ENCODE measurements at regions not wholly inside any gene's neighbourhood (a gene's known extent, or its start where the extent isn't known, plus 50 kb on each side); places are given as distances from the start of the nearest gene placed in this dataset.

GRCh38 chr2:160581035-160581434 lies 87.4 kb upstream of the RBMS1 start:
- peaks cover 39% of the 10 kb centered on the region for H3K4me1 ChIP-seq
- TF ChIP-seq CTCF (IDR thresholded peaks at IDR 0.05; ENCODE audit: borderline replicate concordance): no peak
- H3K4me3 ChIP-seq: no peak overlapping the region
- no peaks in the 10 kb centered on the region for H3K27me3 ChIP-seq (ENCODE audit: low read depth)
- H3K27ac ChIP-seq (replicated peaks): no peak overlapping the region
- intact Hi-C loops (cut with micrococcal nuclease): no loop called here
- no peaks in the 10 kb centered on the region for H3K36me3 ChIP-seq
- no peak for DNase-seq
- H3K9me3 ChIP-seq (replicated peaks): peaks cover 6% of the 10 kb centered on the region

- DNase-seq: no peak
- Histone ChIP-seq H3K4me3 (no peak overlapping the region), H3K27ac (replicated peaks) (no peak overlapping the region), H3K4me1 (peaks cover 35% of the 10 kb centered on the region), H3K36me3 (no peaks in the 10 kb centered on the region), H3K27me3 (ENCODE audit: low read depth) (no peaks in the 10 kb centered on the region), H3K9me3 (replicated peaks) (peaks cover 6% of the 10 kb centered on the region)
- TF ChIP-seq CTCF (IDR thresholded peaks at IDR 0.05; ENCODE audit: borderline replicate concordance): no peak
- intact Hi-C loops (cut with micrococcal nuclease): no loop called here
These were observed 87.8 kb upstream of the RBMS1 start for GRCh38 chr2:160581448-160581847.

- Histone ChIP-seq H3K27ac (replicated peaks) (peak overlapping the region; percentile 81), H3K27me3 (ENCODE audit: low read depth) (no peaks in the 10 kb centered on the region), H3K9me3 (replicated peaks) (peaks cover 6% of the 10 kb centered on the region), H3K4me1 (peaks cover 34% of the 10 kb centered on the region), H3K4me3 (no peak overlapping the region), H3K36me3 (no peaks in the 10 kb centered on the region)
- no peak for TF ChIP-seq CTCF (IDR thresholded peaks at IDR 0.05; ENCODE audit: borderline replicate concordance)
- DNase-seq: no peak
- intact Hi-C loops (cut with micrococcal nuclease): no loop called here
These were observed 88.5 kb upstream of the RBMS1 start for GRCh38 chr2:160582081-160582480.

GRCh38 chr2:160582490-160583145 lies 89.0 kb upstream of the RBMS1 start:
- Histone ChIP-seq H3K4me3 (no peak overlapping the region), H3K27ac (replicated peaks) (peak overlapping the region; percentile 81), H3K36me3 (no peaks in the 10 kb centered on the region), H3K4me1 (peaks cover 34% of the 10 kb centered on the region), H3K27me3 (ENCODE audit: low read depth) (no peaks in the 10 kb centered on the region), H3K9me3 (replicated peaks) (peaks cover 6% of the 10 kb centered on the region)
- intact Hi-C loops (cut with micrococcal nuclease): no loop called here
- TF ChIP-seq CTCF (IDR thresholded peaks at IDR 0.05; ENCODE audit: borderline replicate concordance): no peak
- DNase-seq: no peak

- DNase-seq: no peak
- intact Hi-C loops (cut with micrococcal nuclease): no loop called here
- peak overlapping the region; percentile 81 for H3K27ac ChIP-seq (replicated peaks)
- H3K4me1 ChIP-seq: peaks cover 34% of the 10 kb centered on the region
- H3K36me3 ChIP-seq: no peaks in the 10 kb centered on the region
- TF ChIP-seq CTCF (IDR thresholded peaks at IDR 0.05; ENCODE audit: borderline replicate concordance): no peak
- H3K4me3 ChIP-seq: no peak overlapping the region
- H3K9me3 ChIP-seq (replicated peaks): peaks cover 6% of the 10 kb centered on the region
- no peaks in the 10 kb centered on the region for H3K27me3 ChIP-seq (ENCODE audit: low read depth)
These were observed 89.5 kb upstream of the RBMS1 start for GRCh38 chr2:160583146-160583535.
